Psoas muscle (tissue), 7 donors: ENCODE measurements at regions not wholly inside any gene's neighbourhood (a gene's known extent, or its start where the extent isn't known, plus 50 kb on each side); places are given as distances from the start of the nearest gene placed in this dataset.

ENCODE experiments used
- ATAC-seq, 4 donors: fragments of 200-7000 bp; cut with Tn5 transposase; one replicate each; pipeline ENCODE4 v1.9.1; 2020; ENCODE audit warnings: moderate library complexity in 3 of 4, mild to moderate bottlenecking in 2 of 4
- DNase-seq, 2 donors: peaks; one replicate each; pipeline ENCODE4 v3.0.0-alpha.2; 2020
- H3K27ac ChIP-seq: fragments of 200-600 bp; one replicate; pipeline ENCODE4 v1.8.0; 2022
- H3K27me3 ChIP-seq, 3 donors: fragments of 200-600 bp in 1 of 3; one replicate each; pipeline versions ENCODE4 v1.6.1 to v1.8.0; 2013 to 2022; ENCODE audit warnings: low read length in 2 of 3, mild to moderate bottlenecking in 2 of 3, moderate library complexity in 1 of 3; ENCODE audit not compliant: insufficient read depth in 3 of 3
- H3K36me3 ChIP-seq, 2 donors: fragments of 200-600 bp in 1 of 2; one replicate each; pipeline versions ENCODE4 v1.6.1 to v1.8.0; 2013 to 2022; ENCODE audit warnings: low read depth in 1 of 2, mild to moderate bottlenecking in 1 of 2, moderate library complexity in 1 of 2; ENCODE audit not compliant: insufficient read depth in 1 of 2
- H3K4me1 ChIP-seq: fragments of 200-600 bp; one replicate; pipeline ENCODE4 v1.8.0; 2022
- H3K4me3 ChIP-seq: fragments of 200-600 bp; one replicate; pipeline ENCODE4 v1.8.0; 2022; ENCODE audit warnings: mild to moderate bottlenecking
- H3K9me3 ChIP-seq: fragments of 200-600 bp; one replicate; pipeline ENCODE4 v1.8.0; 2022
- whole genome bisulfite sequencing, 3 donors: extraction: QIAGEN DNeasy Blood & Tissue Kit; methylation state at CpG; one replicate each; pipeline versions ENCODE4 v1.1.6 to v1.1.7; 2013; 5-methylcytosine and 5-hydroxymethylcytosine counted together
- intact Hi-C, 2 donors: fragments of 100-400 bp; cut with DNase I; formaldehyde crosslinking; loops; one replicate each; pipeline versions ENCODE4 v1.11.0 to v1.14.2; 2022
- TF ChIP-seq, protein P1 (sequence below): fragments of 200-600 bp; IDR thresholded peaks from one replicate; pipeline ENCODE4 v1.8.0; 2022; ENCODE audit warnings: antibody characterized with exemption
- donor health status: healthy with polysubstance abuse.
- donor health status: DM: no; HTN: no; CAD: no; lungs with moderate emphysema.
- donor health status: Bipolar disorder and iron deficiency.
- donor health status: healthy.
- donor health status: DM: yes; HTN: yes; CAD: no.
- donor health status: DM: no; HTN: no; CAD: no.
- donor health status: DM: yes; HTN: yes; CAD: no.

DNA sequence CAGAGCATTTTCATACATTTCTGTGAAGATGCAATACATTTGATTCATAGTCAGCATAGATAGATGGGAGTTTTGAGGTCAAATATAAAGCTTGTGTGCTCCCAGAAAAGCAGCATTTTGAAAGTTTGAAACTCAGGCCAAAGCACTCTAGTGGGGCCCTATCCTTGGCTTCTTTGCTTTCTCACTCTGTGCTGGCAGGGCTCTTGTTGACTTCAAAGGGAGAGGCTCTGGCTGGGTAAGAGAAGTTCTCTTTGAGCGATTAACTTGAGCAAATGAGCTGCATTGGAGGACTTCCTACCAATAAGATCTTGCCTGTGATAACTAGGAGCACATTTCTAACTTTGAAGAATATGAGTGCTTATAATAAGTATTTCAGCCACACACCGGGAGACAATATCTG lies 214.0 kb upstream of the RARB start:
- Histone ChIP-seq H3K4me1 (no peaks in the 10 kb centered on the region), H3K36me3 (no peaks in the 10 kb centered on the region), H3K27me3 (no peaks in the 10 kb centered on the region), H3K27ac (no peak overlapping the region), H3K4me3 (no peak overlapping the region), H3K9me3 (no peaks in the 10 kb centered on the region)
- 70 to 73% (median 72%) methylated on average over 2 of the region's 2 CpGs for WGBS, 3 donors
- TF ChIP-seq, protein P1, sequence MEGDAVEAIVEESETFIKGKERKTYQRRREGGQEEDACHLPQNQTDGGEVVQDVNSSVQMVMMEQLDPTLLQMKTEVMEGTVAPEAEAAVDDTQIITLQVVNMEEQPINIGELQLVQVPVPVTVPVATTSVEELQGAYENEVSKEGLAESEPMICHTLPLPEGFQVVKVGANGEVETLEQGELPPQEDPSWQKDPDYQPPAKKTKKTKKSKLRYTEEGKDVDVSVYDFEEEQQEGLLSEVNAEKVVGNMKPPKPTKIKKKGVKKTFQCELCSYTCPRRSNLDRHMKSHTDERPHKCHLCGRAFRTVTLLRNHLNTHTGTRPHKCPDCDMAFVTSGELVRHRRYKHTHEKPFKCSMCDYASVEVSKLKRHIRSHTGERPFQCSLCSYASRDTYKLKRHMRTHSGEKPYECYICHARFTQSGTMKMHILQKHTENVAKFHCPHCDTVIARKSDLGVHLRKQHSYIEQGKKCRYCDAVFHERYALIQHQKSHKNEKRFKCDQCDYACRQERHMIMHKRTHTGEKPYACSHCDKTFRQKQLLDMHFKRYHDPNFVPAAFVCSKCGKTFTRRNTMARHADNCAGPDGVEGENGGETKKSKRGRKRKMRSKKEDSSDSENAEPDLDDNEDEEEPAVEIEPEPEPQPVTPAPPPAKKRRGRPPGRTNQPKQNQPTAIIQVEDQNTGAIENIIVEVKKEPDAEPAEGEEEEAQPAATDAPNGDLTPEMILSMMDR, result no peak
- intact Hi-C loops, result no loop called here
- DNase-seq (no peak), ATAC-seq (no peak)

DNA sequence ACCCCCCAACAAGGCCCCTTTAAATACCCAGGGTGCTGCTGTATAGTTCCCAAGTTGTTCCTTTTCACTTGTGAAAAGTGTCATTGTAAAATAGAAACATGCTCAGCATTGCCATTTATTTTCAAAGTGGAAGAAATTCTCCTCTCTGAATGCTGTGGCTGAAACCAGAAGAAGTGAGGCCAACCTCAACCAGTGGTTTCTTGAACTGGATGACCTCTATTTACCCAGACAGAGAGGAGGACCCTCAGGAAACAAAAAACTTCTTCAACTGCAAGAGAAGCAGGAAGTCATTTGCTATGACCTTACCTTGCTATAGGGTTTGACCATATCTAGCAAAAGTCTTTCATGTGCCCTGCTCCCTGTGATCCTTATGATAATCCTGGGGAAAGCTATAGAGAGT lies 209.7 kb upstream of the RARB start:
- H3K27ac ChIP-seq, result no peak overlapping the region
- H3K9me3 ChIP-seq, result no peaks in the 10 kb centered on the region
- no peaks in the 10 kb centered on the region for H3K27me3 ChIP-seq
- TF ChIP-seq, protein P1, result no peak
- DNase-seq, result no peak
- H3K4me3 ChIP-seq, result no peak overlapping the region
- H3K36me3 ChIP-seq, result no peaks in the 10 kb centered on the region
- ATAC-seq, result no peak
- no peaks in the 10 kb centered on the region for H3K4me1 ChIP-seq
- intact Hi-C loops, result no loop called here

DNA sequence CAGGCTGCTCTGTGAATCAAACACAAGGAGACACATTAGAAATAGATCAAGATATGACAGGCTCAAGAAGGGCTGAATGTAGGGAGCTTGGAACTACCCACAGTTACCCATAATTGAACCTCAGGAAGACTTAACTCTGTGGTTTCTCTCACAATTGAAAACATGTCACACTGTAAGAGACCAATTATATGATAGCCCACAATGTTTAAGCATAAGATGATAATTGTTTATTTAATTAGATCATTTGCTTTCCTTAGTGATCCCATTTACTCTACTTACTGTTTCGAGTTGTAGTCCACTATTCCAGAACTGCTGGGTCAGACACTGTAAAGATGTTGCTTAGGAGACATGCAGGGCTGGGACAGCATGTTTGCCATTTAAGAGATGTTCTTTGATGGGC lies 201.3 kb upstream of the RARB start:
- Histone ChIP-seq H3K27ac (no peak overlapping the region), H3K4me3 (no peak overlapping the region), H3K27me3 (no peaks in the 10 kb centered on the region), H3K36me3 (no peaks in the 10 kb centered on the region), H3K4me1 (no peaks in the 10 kb centered on the region), H3K9me3 (no peaks in the 10 kb centered on the region)
- DNase-seq, result no peak
- intact Hi-C loops, result no loop called here
- TF ChIP-seq, protein P1, result no peak
- WGBS, 3 donors, result 75 to 83% (median 81%) methylated on average over 1 of the region's 1 CpG
- ATAC-seq, result no peak

DNA sequence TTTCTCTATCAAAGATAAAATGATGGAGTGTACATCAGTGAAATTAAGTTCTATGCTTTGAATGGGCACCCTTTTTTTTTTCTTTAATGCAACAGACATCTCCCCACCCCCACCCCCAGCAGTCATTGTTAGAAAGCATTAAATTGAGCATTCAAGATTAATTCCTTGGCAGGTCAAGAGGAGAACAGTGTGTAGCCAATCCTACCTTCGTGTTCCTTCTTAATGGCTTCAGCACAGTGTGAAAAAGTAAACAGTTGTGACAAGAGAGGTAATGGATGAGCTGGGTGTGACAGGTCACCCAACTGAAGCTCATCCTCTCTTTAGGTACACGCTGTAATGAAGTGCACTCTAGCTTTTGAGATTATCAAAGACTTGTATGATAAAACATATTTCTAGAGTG lies 198.5 kb upstream of the RARB start:
- ATAC-seq (no peak), DNase-seq (no peak)
- Histone ChIP-seq H3K4me3 (no peak overlapping the region), H3K9me3 (no peaks in the 10 kb centered on the region), H3K27ac (no peak overlapping the region), H3K27me3 (no peaks in the 10 kb centered on the region), H3K36me3 (no peaks in the 10 kb centered on the region), H3K4me1 (no peaks in the 10 kb centered on the region)
- WGBS, 3 donors, result 28 to 38% (median 30%) methylated on average over 2 of the region's 2 CpGs
- TF ChIP-seq, protein P1, result no peak
- intact Hi-C loops, result no loop called here

DNA sequence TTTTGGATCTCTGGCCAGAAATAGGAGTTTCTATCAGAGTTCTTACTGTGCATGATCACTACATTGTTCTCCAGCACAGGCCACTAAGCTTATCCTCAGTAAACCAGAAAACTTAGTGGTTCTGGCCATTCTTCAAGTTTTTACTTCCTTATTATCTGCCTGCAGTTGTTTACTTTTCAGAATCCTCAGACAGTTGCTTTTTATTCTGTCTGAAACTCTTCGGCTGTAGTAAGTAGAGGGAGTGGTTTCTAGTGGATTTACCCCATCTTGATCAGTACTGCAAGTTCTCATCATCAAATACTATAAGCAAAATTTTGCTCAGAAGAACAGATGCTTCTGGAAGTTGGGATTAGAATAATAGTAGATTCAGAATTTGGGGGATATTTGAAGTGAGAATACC lies 193.0 kb upstream of the RARB start:
- TF ChIP-seq, protein P1, result no peak
- H3K27ac ChIP-seq, result no peak overlapping the region

More for the DNA sequence above, 193.0 kb upstream of the RARB start:
- Histone ChIP-seq H3K27me3 (peaks cover 0 to 2% (median 0%) of the 10 kb centered on the region in 3 donors), H3K4me3 (no peak overlapping the region), H3K9me3 (no peaks in the 10 kb centered on the region), H3K4me1 (no peaks in the 10 kb centered on the region), H3K36me3 (no peaks in the 10 kb centered on the region)
- 13 to 41% (median 36%) methylated on average over 1 of the region's 1 CpG for WGBS, 3 donors
- intact Hi-C loops, result no loop called here
- ATAC-seq (no peak), DNase-seq (no peak)
